ENCODE measurements at regions not wholly inside any gene's neighbourhood (a gene's known extent, or its start where the extent isn't known, plus 50 kb on each side); places are given as distances from the start of the nearest gene placed in this dataset.

- no peak for DNase-seq
These were observed 1190.4 kb upstream of the ZEB2 start for GRCh38 chr2:145710303-145710702.

- no peak for DNase-seq
These were observed 1182.4 kb upstream of the ZEB2 start for GRCh38 chr2:145702305-145702704.

- DNase-seq, result peak in 1 of 2 experiments; percentile 68
These were observed 1173.1 kb upstream of the ZEB2 start for GRCh38 chr2:145692971-145693478.

GRCh38 chr2:145691659-145692058, 1171.7 kb upstream of the ZEB2 start:
- no peak for DNase-seq

- DNase-seq, result no peak
These were observed 1170.4 kb upstream of the ZEB2 start for GRCh38 chr2:145690183-145690778.

GRCh38 chr2:145689277-145689676, 1169.4 kb upstream of the ZEB2 start:
- no peak for DNase-seq

- no peak for DNase-seq
These were observed 1168.2 kb upstream of the ZEB2 start for GRCh38 chr2:145688156-145688555.

- peak in 1 of 2 experiments; percentile 15 for DNase-seq
These were observed 1167.7 kb upstream of the ZEB2 start for GRCh38 chr2:145687442-145688134.

GRCh38 chr2:145685383-145686050, 1165.6 kb upstream of the ZEB2 start:
- DNase-seq, result no peak

- no peak for DNase-seq
These were observed 1162.7 kb upstream of the ZEB2 start for GRCh38 chr2:145682546-145683157.

GRCh38 chr2:145680276-145680675, 1160.4 kb upstream of the ZEB2 start:
- no peak for DNase-seq

GRCh38 chr2:145677371-145677770, 1157.5 kb upstream of the ZEB2 start:
- no peak for DNase-seq

GRCh38 chr2:145674705-145675104, 1154.8 kb upstream of the ZEB2 start:
- no peak for DNase-seq

GRCh38 chr2:145669301-145669700, 1149.4 kb upstream of the ZEB2 start:
- no peak for DNase-seq

- no peak for DNase-seq
These were observed 1146.6 kb upstream of the ZEB2 start for GRCh38 chr2:145666552-145666951.

- no peak for DNase-seq
These were observed 1137.3 kb upstream of the ZEB2 start for GRCh38 chr2:145657265-145657664.

- no peak for DNase-seq
These were observed 1135.3 kb upstream of the ZEB2 start for GRCh38 chr2:145655165-145655765.

- no peak for DNase-seq
These were observed 1134.8 kb upstream of the ZEB2 start for GRCh38 chr2:145654746-145655145.

GRCh38 chr2:145654156-145654555, 1134.2 kb upstream of the ZEB2 start:
- DNase-seq, result no peak

GRCh38 chr2:145653553-145653952, 1133.6 kb upstream of the ZEB2 start:
- no peak for DNase-seq

- no peak for DNase-seq
These were observed 1132.9 kb upstream of the ZEB2 start for GRCh38 chr2:145652571-145653545.

- DNase-seq, result no peak
These were observed 1132.1 kb upstream of the ZEB2 start for GRCh38 chr2:145652036-145652435.
